Gastroesophageal sphincter (tissue), 3 donors: ENCODE measurements at regions not wholly inside any gene's neighbourhood (a gene's known extent, or its start where the extent isn't known, plus 50 kb on each side); places are given as distances from the start of the nearest gene placed in this dataset.
"Not testable (repeated sequence)": the region's sequence is repeated elsewhere in the genome, so short reads cannot be mapped to it uniquely, and the experiment has no call there.

Experiments
- POLR2A ChIP-seq, 2 donors: fragments of 450-650 bp; IDR thresholded peaks; one replicate each; pipeline ENCODE4 v1.6.1; 2017; ENCODE audit warnings: antibody characterized with exemption in 2 of 2, mild to moderate bottlenecking in 2 of 2, moderate library complexity in 1 of 2
- TF ChIP-seq, protein P1 (sequence below), 4 experiments: fragments of 200-600 bp in 2 of 4; fragments of 450-650 bp in 2 of 4; sonication (generic) in 1 of 4; IDR thresholded peaks; one replicate each; pipeline ENCODE4 v1.5.1; 2017 to 2019; ENCODE audit warnings: antibody characterized with exemption in 4 of 4, mild to moderate bottlenecking in 2 of 4, moderate library complexity in 2 of 4

DNA sequence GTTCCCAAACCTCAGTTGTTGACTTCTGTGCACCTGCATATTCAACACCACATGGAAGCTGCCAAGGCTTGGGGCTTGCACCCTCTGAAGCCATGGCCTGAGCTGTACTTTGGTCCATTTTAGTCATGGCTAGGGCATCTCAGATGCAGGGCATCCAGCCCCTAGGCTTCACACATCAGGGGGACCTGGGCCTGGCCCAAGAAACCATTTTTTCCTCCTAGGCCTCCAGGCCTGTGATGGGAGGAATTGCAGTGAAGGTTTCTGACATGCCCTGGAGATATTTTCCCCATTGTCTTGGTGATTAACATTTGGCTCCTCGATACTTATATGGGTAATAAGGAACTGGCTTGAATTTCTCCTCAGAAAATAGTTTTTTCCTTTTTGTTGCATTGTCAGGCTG is 354.5 kb upstream of the ELAVL2 start:
- TF ChIP-seq, protein P1, sequence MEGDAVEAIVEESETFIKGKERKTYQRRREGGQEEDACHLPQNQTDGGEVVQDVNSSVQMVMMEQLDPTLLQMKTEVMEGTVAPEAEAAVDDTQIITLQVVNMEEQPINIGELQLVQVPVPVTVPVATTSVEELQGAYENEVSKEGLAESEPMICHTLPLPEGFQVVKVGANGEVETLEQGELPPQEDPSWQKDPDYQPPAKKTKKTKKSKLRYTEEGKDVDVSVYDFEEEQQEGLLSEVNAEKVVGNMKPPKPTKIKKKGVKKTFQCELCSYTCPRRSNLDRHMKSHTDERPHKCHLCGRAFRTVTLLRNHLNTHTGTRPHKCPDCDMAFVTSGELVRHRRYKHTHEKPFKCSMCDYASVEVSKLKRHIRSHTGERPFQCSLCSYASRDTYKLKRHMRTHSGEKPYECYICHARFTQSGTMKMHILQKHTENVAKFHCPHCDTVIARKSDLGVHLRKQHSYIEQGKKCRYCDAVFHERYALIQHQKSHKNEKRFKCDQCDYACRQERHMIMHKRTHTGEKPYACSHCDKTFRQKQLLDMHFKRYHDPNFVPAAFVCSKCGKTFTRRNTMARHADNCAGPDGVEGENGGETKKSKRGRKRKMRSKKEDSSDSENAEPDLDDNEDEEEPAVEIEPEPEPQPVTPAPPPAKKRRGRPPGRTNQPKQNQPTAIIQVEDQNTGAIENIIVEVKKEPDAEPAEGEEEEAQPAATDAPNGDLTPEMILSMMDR (IDR thresholded peaks at IDR 0.05) = not testable (repeated sequence)
- not testable (repeated sequence) for TF ChIP-seq POLR2A (IDR thresholded peaks at IDR 0.05)
